ENCODE measurements at regions not wholly inside any gene's neighbourhood (a gene's known extent, or its start where the extent isn't known, plus 50 kb on each side); places are given as distances from the start of the nearest gene placed in this dataset.

DNA sequence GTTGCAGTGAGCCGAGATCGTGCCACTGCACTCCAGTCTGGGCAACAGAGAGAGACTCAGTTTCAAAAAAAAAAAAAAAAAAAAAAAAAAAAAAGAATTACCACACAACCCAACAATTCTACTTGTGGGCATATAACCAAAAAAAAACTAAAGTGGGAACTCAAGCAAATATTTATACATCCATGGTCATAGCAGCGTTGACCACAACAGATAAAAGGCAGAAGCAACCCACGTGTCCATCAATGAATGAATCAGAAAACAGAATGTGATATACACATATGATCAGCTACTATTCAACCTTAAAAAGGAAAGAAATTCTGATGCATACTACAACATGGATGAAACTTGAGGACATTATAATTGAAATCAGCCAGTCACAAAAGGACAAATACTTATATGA, 179.3 kb upstream of the NEBL start:
- Mint-ChIP-seq H3K27ac (ENCODE audit: unreplicated experiment) (no peak overlapping the region), H3K4me1 (ENCODE audit: unreplicated experiment) (no peaks in the 10 kb centered on the region), H3K4me3 (ENCODE audit: unreplicated experiment) (no peak overlapping the region), H3K27me3 (ENCODE audit: unreplicated experiment) (peaks cover 2% of the 10 kb centered on the region), H3K36me3 (ENCODE audit: low read depth, unreplicated experiment) (no peaks in the 10 kb centered on the region), H3K9me3 (ENCODE audit: unreplicated experiment) (no peaks in the 10 kb centered on the region)
- no peak for DNase-seq (ENCODE audit: low spot score)
- TF ChIP-seq, protein P1, sequence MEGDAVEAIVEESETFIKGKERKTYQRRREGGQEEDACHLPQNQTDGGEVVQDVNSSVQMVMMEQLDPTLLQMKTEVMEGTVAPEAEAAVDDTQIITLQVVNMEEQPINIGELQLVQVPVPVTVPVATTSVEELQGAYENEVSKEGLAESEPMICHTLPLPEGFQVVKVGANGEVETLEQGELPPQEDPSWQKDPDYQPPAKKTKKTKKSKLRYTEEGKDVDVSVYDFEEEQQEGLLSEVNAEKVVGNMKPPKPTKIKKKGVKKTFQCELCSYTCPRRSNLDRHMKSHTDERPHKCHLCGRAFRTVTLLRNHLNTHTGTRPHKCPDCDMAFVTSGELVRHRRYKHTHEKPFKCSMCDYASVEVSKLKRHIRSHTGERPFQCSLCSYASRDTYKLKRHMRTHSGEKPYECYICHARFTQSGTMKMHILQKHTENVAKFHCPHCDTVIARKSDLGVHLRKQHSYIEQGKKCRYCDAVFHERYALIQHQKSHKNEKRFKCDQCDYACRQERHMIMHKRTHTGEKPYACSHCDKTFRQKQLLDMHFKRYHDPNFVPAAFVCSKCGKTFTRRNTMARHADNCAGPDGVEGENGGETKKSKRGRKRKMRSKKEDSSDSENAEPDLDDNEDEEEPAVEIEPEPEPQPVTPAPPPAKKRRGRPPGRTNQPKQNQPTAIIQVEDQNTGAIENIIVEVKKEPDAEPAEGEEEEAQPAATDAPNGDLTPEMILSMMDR (IDR thresholded peaks at IDR 0.05; ENCODE audit: unreplicated experiment) = no peak

GRCh38 chr10:21075880-21076279, 178.8 kb upstream of the NEBL start:
- Mint-ChIP-seq H3K27ac (ENCODE audit: unreplicated experiment) (no peak overlapping the region), H3K36me3 (ENCODE audit: low read depth, unreplicated experiment) (no peaks in the 10 kb centered on the region), H3K4me1 (ENCODE audit: unreplicated experiment) (no peaks in the 10 kb centered on the region), H3K4me3 (ENCODE audit: unreplicated experiment) (no peak overlapping the region), H3K9me3 (ENCODE audit: unreplicated experiment) (no peaks in the 10 kb centered on the region), H3K27me3 (ENCODE audit: unreplicated experiment) (no peaks in the 10 kb centered on the region)
- no peak for DNase-seq (ENCODE audit: low spot score)
- TF ChIP-seq, protein P1 (IDR thresholded peaks at IDR 0.05; ENCODE audit: unreplicated experiment) = no peak

- DNase-seq (ENCODE audit: low spot score) = no peak
- no peak overlapping the region for H3K4me3 Mint-ChIP-seq (ENCODE audit: unreplicated experiment)
- H3K9me3 Mint-ChIP-seq (ENCODE audit: unreplicated experiment) = no peaks in the 10 kb centered on the region
- H3K27me3 Mint-ChIP-seq (ENCODE audit: unreplicated experiment) = peaks cover under 1% of the 10 kb centered on the region
- TF ChIP-seq, protein P1 (IDR thresholded peaks at IDR 0.05; ENCODE audit: unreplicated experiment) = no peak
- peaks cover 7% of the 10 kb centered on the region for H3K4me1 Mint-ChIP-seq (ENCODE audit: unreplicated experiment)
- no peak overlapping the region for H3K27ac Mint-ChIP-seq (ENCODE audit: unreplicated experiment)
- no peaks in the 10 kb centered on the region for H3K36me3 Mint-ChIP-seq (ENCODE audit: low read depth, unreplicated experiment)
Measured at GRCh38 chr10:21071001-21071673, 174.0 kb upstream of the NEBL start.

- no peak for DNase-seq (ENCODE audit: low spot score)
- H3K4me3 Mint-ChIP-seq (ENCODE audit: unreplicated experiment) = no peak overlapping the region
- no peak overlapping the region for H3K27ac Mint-ChIP-seq (ENCODE audit: unreplicated experiment)
- no peaks in the 10 kb centered on the region for H3K9me3 Mint-ChIP-seq (ENCODE audit: unreplicated experiment)
- peaks cover 7% of the 10 kb centered on the region for H3K4me1 Mint-ChIP-seq (ENCODE audit: unreplicated experiment)
- no peaks in the 10 kb centered on the region for H3K36me3 Mint-ChIP-seq (ENCODE audit: low read depth, unreplicated experiment)
- H3K27me3 Mint-ChIP-seq (ENCODE audit: unreplicated experiment) = peaks cover 2% of the 10 kb centered on the region
- TF ChIP-seq, protein P1 (IDR thresholded peaks at IDR 0.05; ENCODE audit: unreplicated experiment) = no peak
Measured at GRCh38 chr10:21069929-21070700, 173.0 kb upstream of the NEBL start.

- no peak for DNase-seq (ENCODE audit: low spot score)
- Mint-ChIP-seq H3K9me3 (ENCODE audit: unreplicated experiment) (no peaks in the 10 kb centered on the region), H3K4me3 (ENCODE audit: unreplicated experiment) (no peak overlapping the region), H3K27ac (ENCODE audit: unreplicated experiment) (no peak overlapping the region), H3K36me3 (ENCODE audit: low read depth, unreplicated experiment) (no peaks in the 10 kb centered on the region), H3K27me3 (ENCODE audit: unreplicated experiment) (peaks cover 2% of the 10 kb centered on the region), H3K4me1 (ENCODE audit: unreplicated experiment) (peaks cover 7% of the 10 kb centered on the region)
- TF ChIP-seq, protein P1 (IDR thresholded peaks at IDR 0.05; ENCODE audit: unreplicated experiment) = no peak
Measured at GRCh38 chr10:21069278-21069677, 172.2 kb upstream of the NEBL start.
